ENCODE measurements at regions not wholly inside any gene's neighbourhood (a gene's known extent, or its start where the extent isn't known, plus 50 kb on each side); places are given as distances from the start of the nearest gene placed in this dataset.
"Not testable (repeated sequence)": the region's sequence is repeated elsewhere in the genome, so short reads cannot be mapped to it uniquely, and the experiment has no call there.

DNA sequence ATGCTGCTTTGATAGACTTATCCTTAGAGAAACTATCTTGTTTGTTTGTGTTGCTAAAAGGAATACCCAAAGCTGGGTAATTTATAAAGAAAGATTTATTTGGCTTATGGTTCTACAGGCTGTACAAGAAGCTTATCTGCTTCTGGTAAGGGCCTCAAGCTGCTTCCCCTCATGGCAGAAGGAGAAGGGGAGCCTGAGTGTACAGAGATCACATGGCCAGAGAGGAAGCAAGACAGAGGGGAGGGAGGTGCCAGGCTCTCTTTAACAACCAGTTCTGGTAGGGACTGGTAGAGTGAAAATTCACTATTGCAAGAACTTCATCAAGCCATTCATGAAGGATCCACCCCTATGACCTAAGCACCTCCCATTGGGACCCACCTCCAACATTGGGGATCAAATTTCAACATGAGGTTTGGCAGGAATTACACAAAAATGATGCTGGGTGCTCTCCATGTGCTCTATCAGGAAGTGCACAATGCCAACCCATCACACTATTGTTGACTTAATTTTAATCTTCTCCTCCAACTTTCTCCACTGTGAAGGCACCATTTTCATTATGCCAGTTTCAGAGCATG, 115.1 kb upstream of the SHB start:
- DNase-seq, result no peak

DNA sequence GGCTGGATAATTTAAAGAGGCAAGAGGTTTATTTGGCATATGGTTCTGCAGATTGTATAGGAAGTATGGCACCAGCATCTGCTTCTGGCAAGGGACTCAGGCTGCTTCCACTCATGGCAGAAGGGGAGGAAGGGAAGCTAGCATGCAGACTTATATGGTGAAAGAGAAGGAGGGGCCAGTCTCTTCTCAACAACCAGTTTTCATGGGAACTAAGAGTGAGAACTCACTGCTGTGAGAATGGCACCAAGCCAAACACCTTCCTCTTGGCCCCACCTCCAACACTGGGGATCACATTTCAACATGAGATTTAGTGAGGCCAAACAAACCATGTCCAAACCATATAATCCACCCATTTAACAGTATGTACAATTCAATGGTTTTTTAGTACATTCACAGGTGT, 113.3 kb upstream of the SHB start:
- no peak for DNase-seq

DNA sequence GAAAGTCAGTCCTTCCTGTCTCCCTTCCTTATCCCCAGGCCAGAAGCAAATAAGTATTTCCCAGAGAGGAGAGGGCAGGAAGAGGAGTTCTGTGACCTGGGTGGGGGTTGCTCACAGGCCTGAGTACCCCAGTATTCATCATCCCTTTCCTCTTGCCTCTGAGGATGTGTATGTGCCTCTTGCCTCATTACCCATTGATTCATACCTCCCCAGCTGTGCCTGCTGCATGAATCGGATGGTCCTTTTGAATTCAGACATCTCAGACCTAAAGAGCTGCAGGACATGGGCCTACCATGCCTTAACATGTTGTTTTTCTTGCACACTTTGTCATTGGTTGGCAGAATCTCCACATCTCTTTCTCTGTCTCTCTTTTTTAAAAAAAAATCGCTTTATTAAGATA, 112.8 kb upstream of the SHB start:
- no peak for DNase-seq

DNA sequence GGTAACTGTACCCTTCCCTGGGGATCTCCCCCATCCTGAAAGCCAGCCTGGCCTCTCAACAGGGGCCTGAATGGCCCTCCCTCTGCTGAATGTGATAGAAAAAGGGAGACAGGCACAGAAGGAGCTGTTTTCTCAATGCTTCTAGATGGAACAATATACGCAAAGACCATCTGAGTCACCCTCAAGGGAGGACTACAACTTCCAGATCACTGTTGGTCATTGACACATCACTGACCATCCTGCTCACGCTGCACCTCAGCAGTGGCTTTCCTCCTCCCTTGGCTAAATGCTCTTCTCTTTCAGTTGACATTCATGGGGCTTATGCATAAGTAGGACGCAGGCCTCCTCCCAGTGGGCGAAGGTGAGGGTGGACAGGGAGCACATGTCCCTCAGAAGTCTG, 112.2 kb upstream of the SHB start:
- no peak for DNase-seq

DNA sequence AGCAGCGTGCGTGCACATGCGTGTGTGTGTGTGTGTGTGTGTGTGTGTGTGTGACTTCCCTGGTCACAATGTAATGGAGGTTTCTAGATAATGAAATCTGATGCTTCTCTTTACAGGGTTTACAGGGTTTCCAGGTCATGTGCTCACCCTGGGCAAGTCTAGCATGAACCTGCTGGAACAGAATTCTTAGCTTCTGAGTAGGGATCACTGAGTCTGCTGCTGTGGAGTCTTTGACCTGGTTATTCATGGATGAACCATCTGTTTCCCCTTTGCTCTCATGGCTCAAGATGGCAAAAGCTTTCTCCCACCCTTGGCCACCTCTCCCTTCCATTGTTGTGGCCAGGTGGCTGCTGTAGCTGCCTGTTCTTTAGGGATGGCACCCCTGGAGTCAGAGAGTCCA, 111.6 kb upstream of the SHB start:
- DNase-seq, result no peak

DNA sequence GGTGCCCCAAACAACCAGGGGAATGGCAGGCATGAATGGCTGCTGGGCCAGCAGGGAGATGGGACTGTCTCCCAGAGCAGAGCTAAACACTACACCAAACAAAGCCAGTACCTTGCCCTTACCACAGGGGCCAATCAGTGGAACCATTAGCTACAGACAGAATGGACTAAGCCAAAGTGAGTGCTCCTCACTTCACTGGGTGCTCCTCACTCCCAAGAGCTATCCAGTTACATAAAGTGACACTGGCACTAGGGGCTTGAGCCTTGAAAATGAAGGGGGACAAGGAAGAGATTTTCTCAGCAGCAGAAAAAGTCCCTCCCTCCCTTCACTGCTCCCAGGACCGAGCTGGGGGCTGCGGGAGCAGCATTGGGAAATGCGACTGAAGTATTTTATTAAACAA, 110.9 kb upstream of the SHB start:
- no peak for DNase-seq

DNA sequence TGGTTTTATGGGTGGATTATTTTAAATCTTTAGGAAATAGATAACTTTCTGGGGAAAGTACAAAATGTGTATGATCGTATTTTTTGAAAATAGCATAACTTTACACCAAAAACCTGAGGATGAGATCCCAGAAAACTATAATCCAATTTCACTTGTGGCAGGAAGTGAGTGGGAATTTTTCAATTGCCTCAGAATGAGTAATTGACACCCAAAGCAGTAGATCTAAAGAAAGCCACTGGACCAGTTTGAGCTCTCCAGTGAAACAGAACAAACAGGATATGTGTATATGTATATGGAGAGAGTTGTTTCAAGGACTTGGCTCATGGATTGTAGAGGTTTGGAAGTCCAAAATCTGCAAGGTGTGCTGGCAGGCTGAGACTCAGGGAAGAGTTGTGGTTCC, 109.2 kb upstream of the SHB start:
- DNase-seq, result no peak

DNA sequence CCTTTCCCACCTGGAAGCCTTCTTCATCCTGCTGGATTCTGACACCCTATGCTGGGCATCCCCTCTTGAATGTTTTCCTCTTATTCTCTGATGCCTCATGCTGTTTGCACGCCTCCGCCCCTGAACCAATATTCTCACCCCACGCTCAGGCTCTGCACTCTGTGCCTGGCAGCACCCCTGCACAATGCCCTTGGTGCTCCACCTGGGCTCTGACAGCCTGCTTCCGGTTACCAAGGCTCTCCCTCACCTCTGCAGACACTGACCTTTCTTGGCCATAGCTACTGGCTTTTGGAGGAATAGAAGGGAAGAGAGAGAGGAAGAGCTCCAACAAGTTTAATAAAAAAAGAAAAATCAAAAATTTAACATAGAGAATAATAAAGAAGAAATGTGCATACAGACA, 108.7 kb upstream of the SHB start:
- no peak for DNase-seq

DNA sequence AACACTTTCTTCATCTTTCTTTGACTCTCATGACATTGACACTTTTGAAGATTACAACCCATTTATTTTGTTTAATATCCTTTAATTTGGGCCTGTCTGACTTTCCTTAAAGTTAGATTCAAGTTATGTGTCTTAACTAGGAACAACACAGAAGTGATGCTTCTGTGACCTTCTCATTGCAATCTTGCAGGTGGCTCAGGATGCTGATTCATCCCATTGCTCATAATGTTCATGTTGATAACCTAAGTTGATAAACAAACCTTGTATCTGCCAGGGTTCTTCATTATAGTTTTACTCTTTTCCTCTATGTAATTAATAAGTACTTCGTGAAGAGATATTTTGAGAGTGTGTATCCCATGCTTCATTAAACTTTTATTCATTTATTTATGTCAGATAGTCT, 107.2 kb upstream of the SHB start:
- DNase-seq, result no peak

DNA sequence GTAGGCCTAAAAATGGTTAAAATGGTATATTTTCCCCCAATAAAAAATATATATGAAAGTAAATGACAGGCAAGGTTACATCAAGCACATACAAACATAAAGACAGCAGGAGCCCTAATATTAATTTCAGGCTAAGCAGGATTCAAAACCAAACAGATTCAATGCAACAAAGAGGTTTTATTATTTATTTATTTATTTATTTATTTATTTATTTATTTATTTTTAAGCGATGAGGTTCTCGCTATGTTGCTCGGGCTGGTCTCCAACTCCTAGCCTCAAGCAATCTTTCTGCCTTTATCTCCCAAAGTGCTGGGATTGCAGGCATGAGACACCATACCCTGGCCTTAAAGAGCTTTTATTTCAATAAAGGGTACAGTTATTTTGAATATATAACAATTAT, 106.4 kb upstream of the SHB start:
- DNase-seq, result no peak

DNA sequence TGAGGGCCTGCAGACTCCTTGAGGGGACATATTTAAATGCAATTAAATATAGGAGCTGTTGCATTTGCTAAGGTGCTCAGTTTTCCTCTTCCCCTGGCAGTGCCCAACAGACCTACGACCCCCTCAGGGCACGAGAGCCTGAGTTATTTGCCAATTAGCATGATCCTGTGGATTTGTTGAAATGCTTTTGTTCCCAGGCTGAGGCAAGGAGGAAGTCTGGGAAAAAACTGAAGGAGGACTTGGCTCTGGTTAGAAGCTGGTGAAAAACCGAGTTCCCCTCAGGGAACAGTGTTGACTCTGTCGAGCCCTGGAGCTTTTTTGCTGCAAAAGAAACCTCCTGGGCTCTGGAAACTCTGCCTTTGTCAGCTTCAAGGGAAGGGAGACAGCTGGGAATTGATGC, 103.6 kb upstream of the SHB start:
- no peak for DNase-seq

DNA sequence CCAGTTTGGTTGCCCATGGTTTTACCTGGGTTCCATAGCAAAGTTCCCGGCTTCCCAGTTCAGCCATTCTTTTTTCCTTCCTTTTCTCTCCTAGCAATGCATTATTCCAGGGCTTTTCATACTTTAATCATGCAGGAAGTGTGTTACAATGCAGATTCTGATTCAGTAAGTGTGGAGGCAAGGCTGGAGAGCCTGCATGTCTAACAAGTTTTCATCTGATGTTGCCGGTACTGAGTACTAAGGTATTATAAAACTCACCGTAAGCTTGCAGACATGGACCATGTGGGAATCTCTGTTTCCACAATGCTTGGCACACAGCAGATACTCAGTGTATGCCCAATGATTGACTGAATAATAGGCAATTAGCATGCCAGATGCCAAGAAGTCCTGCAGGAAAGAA, 102.9 kb upstream of the SHB start:
- DNase-seq, result no peak

DNA sequence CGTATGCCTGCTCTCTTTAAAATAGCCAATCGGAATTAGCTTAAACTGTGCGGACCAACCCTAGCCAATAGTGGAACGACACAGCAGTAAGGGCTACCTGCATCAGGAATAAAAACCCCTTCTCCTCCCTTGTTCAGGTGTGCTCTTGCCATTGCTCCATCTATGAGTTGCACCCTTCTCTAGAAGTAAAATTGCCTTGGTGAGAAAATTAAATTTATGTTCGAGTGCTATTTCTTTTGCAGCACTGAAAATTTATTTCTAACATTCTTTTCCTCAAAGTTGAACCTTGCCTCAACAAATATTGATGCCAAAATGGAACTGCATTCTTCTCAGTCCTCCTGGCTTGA, 102.5 kb upstream of the SHB start:
- DNase-seq, result no peak

DNA sequence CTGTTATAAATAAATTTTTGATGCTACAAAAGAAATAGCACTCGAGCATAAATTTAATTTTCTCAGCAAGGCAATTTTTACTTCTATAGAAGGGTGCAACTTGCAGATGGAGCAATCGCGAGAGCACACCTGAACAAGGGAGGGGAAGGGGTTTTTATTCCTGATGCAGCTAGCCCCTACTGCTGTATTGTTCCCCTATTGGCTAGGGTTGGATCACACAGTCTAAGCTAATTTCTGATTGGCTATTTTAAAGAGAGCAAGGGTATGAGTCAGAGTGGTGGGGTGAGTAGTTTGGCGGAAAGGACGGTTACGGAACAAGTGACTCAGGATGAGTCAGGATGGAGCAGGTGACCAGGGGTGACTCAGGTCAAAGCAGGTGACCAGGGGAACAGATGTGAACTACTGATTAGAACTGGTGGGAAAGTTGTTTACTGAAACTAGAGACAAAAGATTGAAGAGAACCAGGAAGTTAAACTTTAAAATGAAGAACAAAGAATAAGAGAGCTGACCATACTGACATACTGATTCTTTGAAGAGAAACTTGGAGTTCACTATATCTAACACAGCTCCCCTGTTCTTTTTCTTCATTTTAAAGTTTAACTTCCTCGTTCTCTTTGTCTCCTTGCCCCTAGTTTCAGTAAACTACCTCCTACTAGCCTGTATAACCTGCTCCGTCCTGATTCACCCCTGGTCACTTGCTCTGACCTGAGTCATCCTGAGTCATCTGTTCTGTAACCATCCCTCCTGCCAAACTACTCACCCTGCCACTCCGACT, 101.9 kb upstream of the SHB start:
- DNase-seq, result not testable (repeated sequence)

DNA sequence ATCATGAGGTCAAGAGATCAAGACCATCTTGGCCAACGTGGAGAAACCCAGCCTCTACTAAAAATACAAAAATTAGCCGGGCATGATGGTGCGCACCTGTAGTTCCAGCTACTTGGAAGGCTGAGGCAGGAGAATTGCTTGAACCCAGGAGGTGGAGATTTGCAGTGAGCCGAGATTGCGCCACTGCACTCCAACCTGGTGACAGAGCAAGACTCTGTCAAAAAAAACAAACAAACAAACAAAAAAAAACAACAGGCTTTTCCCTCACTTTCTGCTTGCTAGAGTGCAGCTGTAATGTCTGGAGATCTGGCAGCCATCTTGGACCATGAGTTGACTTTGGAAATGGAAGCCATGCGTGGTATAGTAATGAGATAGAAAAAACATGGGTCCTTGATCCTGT, 101.1 kb upstream of the SHB start:
- not testable (repeated sequence) for DNase-seq

DNA sequence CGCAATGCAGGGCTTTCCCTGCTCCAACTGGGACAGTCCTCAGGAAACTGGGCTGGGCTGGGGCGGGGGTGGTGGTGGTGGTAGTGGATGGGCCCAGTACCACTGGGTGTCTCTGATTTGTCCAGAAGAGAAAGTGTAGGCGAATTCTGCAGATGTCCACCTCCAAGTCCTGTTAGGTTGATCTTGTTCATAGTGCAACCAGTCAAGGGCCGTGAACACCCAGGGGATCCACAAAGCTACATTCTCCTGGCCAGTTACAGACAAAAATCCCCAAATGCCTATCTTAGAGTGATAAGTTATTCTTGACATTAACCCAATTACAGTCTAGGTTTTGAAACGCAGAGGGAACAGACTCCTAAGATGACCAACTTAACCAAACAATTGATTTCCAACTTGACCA, 97.5 kb upstream of the SHB start:
- no peak for DNase-seq

DNA sequence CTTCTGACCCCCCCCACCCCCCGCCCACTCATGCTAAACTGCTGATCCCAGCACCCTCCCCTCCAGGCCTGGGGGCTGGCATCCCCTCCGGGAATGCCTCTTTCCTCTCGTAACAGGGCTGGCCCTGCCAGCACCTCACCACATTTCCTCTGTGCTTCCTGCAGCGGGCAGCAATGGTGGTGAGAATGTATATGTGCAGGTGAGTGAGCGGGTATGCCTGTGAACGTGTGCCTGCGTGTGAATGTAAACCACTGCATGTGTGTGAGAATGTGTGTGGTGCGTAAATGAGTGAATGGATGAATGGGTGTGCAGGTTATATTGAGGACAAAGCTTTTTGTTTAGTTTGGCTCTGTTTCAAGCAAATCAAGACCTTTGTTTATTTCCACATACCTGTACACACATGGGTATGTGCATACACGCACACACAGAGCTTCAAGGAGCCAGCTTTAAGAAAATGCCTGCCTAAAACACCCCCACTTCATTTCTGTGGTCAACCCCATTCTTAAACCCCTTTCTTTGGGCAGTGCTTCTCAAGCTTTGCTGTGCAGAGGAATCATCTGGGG, 95.7 kb upstream of the SHB start:
- no peak for DNase-seq

DNA sequence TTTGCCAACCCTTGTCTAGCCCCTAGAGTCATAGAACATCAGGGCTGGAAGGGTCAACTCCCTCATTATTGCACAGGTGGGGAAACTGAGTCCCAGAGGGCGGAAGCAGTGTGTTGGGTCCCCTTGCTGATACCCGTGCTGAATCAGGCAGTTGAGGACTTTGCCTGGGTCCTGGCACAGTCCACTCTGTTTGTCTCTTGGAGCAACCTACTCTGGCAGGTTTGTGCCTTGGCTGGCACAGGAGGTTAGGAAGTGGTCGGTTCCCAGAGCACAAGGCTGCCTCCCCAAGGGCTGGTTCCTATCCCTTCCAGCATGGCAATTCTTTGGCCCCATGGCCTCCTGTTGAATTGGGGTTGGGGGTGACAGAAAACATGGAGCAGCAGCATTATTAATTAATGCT, 94.5 kb upstream of the SHB start:
- no peak for DNase-seq

DNA sequence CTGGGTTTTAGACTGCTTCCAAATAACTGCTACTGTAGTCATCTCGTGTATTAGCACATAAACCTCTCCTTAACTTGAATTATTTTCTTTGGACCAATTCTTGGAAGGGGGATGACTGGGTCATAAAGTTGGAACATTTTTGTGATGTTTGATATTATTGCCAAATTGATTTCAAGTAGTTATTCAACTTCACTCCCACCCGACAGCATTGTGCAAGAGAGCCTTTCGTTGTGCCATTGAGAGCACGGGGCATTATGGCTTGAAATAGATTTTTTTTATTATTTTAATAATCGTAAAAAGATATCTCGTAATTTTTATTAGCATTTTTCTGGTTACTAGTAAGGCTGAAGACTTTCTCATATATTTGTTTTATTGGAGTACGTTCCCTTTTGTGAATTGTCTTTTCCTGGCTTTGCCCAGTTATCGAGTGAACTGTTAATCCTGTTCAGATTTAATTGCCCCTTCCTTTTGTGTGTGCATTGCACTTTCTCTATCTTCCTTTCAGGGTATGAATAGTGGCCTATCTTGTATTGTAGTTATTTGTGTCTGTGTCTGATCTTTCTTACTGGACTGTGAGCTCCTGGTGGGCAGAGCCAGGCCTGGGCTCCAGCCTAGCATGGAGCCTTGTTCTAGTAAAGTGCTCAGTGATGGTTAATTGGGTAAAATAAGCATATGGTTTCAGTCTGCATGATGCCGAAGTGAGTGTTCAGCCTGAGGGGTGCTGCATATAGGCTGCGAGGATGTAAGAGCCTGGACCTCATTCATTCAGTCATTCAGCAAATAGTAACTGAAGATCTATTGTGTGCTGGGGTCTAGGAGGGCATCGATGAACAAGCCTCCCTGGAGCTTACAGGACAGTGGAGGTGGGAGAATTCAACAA, 93.5 kb upstream of the SHB start:
- no peak for DNase-seq

DNA sequence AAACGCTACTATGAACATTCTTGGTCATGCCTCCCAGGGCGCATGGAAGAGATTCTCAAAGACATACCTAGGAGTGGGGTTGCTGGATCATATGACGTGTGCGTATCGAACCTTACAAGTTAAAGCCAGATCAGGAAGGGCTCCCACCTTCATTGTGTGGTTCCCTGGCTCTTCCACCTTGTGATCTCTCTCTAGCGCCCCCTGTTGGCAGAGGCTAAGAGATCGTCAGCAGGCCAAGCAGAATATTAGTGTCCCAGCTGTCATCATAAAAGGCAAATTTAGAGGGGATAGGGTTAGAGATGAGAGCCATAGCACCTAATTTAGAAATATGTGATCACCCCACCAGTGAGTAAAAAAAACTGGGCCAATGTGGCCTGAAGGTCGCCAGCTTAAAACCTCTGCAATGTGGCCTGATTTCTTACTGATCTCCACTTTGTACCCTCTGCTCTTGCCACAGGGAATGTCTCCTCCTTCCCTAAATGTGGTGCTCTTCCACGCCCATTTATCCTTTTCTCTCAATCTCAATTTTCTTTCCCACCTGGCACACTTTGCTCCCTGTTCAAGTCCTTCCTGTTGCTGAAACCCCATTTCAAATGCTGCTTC, 91.7 kb upstream of the SHB start:
- DNase-seq, result no peak

DNA sequence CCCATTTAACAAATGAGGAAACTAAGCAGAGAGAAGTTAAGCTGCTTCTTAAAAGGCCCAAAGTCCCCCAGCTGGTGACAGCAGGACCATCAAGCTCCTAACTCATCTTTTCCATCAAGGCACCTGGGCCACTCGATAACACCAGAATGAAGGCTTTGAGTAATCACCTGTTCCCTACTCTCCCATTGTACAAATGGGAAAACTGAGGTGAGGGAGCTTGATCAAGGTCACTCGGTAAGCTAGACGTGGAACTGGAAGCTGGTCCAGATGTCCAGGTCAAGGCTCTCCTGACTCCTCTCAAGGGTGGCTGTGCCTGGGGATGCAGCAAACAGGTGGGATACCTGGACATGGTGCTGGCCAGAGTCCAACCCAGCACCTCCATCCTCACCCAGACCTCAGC, 90.6 kb upstream of the SHB start:
- no peak for DNase-seq

DNA sequence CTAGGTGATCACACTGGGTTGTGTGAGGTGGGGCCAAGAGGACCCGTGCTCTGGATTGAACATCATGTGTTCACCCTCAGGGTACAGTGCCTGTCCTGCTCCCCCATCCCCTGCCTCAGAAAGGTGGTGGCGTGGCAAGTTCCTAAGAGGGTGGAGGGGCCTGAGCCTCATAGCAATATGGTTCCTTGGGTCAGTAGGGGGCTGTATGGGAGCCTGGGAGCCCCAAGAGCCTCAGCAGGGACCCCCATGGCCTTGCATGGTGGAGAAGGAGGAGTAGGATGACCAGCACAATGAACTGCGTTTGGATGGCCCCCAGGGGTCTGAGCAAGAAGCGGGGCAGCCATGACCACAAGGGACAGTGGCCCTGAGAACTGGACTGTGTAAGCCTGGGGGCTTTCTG, 89.6 kb upstream of the SHB start:
- DNase-seq, result no peak

DNA sequence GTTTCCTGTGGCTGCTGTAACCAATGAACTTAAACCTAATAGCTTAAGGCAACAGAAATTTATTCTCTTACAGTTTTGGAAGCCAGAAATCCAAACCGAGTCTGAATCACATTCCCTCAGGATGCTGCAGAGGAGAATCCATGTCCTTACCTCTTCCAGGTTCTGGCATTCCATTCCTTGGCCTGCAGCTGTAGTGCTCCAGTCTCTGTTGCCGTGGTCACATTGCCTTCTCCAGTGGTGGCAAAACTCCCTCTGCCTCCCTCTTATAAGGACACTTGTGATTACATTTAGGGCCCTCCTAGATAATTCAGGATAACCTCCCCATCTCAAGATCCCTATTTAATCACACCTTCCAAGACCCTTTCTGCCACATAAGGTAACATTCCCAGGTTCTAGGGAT, 88.7 kb upstream of the SHB start:
- DNase-seq, result no peak
